ENCODE measurements at regions not wholly inside any gene's neighbourhood (a gene's known extent, or its start where the extent isn't known, plus 50 kb on each side); places are given as distances from the start of the nearest gene placed in this dataset.

DNA sequence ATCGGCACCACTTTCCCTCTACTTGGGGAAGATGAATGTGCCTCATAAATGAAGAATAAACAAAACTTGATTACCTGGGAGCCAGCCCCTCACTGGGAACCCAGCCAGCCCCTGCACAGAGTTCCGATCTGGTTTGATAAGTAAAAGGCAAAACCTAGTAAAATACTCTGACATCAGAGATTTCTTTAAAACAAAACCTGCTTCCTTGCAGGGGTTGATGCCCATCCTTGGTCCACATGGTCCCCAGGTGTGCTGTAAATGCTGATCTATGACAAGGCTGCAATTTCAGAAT lies 218.8 kb upstream of the APCDD1 start:
- CTCF ChIA-PET = no interaction called here
- no peak for TF ChIP-seq CTCF (conservative IDR thresholded peaks at IDR 0.05; ENCODE audit: low read depth)
- H3K27ac ChIP-seq = no peak overlapping the region
- DNase-seq (ENCODE audit: low spot score) = no peak
- POLR2A ChIA-PET (ENCODE audit: low non-redundant PET) = interaction anchor here (0.6 kb wide), 1 partner anchor 628 kb away, joined by 8 read pairs; no protein-coding TSS in a partner anchor

DNA sequence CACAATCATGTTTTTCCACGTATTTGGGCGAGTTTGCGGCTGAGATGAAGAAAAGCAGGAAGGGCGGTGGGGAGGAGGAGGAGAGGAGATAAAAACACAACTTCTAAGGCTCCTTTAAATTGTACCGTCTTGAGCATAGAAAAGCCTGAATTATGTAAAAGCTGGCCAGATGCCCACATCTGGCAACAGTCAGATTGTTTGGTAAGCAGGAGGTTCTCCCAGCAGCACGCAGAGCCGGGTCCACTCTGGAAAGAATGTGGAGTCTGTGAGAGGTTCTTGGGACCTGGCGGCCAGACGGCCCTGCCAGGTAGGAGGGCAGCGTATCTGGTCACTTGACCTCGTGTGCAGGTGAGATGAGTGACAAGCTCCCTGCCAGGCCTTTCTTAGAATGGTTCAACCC lies 215.3 kb upstream of the APCDD1 start:
- ChIA-PET POLR2A (ENCODE audit: low non-redundant PET) (no interaction called here), CTCF (interaction anchor here (0.7 kb wide), 2 partner anchors 58 to 1556 kb away, joined by 3 to 4 read pairs; no protein-coding TSS in a partner anchor)
- no peak overlapping the region for H3K27ac ChIP-seq
- TF ChIP-seq CTCF (conservative IDR thresholded peaks at IDR 0.05; ENCODE audit: low read depth) = no peak
- no peak for DNase-seq (ENCODE audit: low spot score)

GRCh38 chr18:10239991-10240634 lies 214.3 kb upstream of the APCDD1 start:
- POLR2A ChIA-PET (ENCODE audit: low non-redundant PET) = no interaction called here
- CTCF ChIA-PET = no interaction called here
- no peak for DNase-seq (ENCODE audit: low spot score)
- no peak for TF ChIP-seq CTCF (conservative IDR thresholded peaks at IDR 0.05; ENCODE audit: low read depth)
- H3K27ac ChIP-seq = no peak overlapping the region

- no peak for DNase-seq (ENCODE audit: low spot score)
- POLR2A ChIA-PET (ENCODE audit: low non-redundant PET) = no interaction called here
- no peak for TF ChIP-seq CTCF (conservative IDR thresholded peaks at IDR 0.05; ENCODE audit: low read depth)
- CTCF ChIA-PET = no interaction called here
- no peak overlapping the region for H3K27ac ChIP-seq
Measured at GRCh38 chr18:10240973-10241372, 213.5 kb upstream of the APCDD1 start.

DNA sequence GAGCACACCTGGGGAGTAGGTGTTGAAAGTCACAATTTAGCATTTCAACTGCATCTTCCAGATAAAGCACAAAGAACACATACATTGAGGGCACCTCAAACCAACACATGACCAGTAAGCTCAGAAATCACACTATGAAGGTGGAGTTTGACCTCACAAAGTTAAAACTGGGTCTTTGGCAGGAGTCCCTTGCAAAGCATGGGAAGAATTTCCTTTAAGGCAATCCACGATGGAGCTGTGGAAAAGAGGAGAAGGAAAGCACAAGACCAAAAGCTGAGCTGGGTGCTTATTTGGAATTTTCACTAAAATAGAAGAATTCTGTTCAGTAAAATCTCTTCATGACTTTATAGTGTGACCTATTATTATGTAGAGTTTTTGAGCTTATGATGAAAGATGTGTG lies 212.9 kb upstream of the APCDD1 start:
- ChIA-PET POLR2A (ENCODE audit: low non-redundant PET) (no interaction called here), CTCF (no interaction called here)
- no peak overlapping the region for H3K27ac ChIP-seq
- no peak for TF ChIP-seq CTCF (conservative IDR thresholded peaks at IDR 0.05; ENCODE audit: low read depth)
- no peak for DNase-seq (ENCODE audit: low spot score)

GRCh38 chr18:10242936-10243680 lies 211.3 kb upstream of the APCDD1 start:
- DNase-seq (ENCODE audit: low spot score) = no peak
- ChIA-PET POLR2A (ENCODE audit: low non-redundant PET) (no interaction called here), CTCF (no interaction called here)
- H3K27ac ChIP-seq = no peak overlapping the region
- TF ChIP-seq CTCF (conservative IDR thresholded peaks at IDR 0.05; ENCODE audit: low read depth) = no peak
